ENCODE measurements at regions not wholly inside any gene's neighbourhood (a gene's known extent, or its start where the extent isn't known, plus 50 kb on each side); places are given as distances from the start of the nearest gene placed in this dataset.

- intact Hi-C loops (cut with DNase I; ENCODE audit: low total_unique reads), result no loop called here
- WGBS, 2 donors, result 88 to 90% methylated on average over 8 of the region's 8 CpGs
- no peak for DNase-seq (ENCODE audit: low spot score in 2 of 2)
- H3K4me3 ChIP-seq (ENCODE audit: low read depth, poor library complexity, severe bottlenecking), result no peak overlapping the region
- TF ChIP-seq POLR2A (IDR thresholded peaks at IDR 0.05), result no peak
- TF ChIP-seq, protein P1, sequence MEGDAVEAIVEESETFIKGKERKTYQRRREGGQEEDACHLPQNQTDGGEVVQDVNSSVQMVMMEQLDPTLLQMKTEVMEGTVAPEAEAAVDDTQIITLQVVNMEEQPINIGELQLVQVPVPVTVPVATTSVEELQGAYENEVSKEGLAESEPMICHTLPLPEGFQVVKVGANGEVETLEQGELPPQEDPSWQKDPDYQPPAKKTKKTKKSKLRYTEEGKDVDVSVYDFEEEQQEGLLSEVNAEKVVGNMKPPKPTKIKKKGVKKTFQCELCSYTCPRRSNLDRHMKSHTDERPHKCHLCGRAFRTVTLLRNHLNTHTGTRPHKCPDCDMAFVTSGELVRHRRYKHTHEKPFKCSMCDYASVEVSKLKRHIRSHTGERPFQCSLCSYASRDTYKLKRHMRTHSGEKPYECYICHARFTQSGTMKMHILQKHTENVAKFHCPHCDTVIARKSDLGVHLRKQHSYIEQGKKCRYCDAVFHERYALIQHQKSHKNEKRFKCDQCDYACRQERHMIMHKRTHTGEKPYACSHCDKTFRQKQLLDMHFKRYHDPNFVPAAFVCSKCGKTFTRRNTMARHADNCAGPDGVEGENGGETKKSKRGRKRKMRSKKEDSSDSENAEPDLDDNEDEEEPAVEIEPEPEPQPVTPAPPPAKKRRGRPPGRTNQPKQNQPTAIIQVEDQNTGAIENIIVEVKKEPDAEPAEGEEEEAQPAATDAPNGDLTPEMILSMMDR (IDR thresholded peaks at IDR 0.05), result no peak
Measured at GRCh38 chr4:181418496-181418895, 824.7 kb upstream of the TENM3 start.

- DNase-seq (ENCODE audit: low spot score in 2 of 2), result no peak
- WGBS, 2 donors, result 58 to 71% methylated on average over 2 of the region's 2 CpGs
- intact Hi-C loops (cut with DNase I; ENCODE audit: low total_unique reads), result no loop called here
- no peak overlapping the region for H3K4me3 ChIP-seq (ENCODE audit: low read depth, poor library complexity, severe bottlenecking)
- TF ChIP-seq, protein P1 (IDR thresholded peaks at IDR 0.05), result no peak
- no peak for TF ChIP-seq POLR2A (IDR thresholded peaks at IDR 0.05)
Measured at GRCh38 chr4:181420950-181421349, 822.3 kb upstream of the TENM3 start.

- H3K4me3 ChIP-seq (ENCODE audit: low read depth, poor library complexity, severe bottlenecking), result no peak overlapping the region
- no peak for DNase-seq (ENCODE audit: low spot score in 2 of 2)
- intact Hi-C loops (cut with DNase I; ENCODE audit: low total_unique reads), result no loop called here
- TF ChIP-seq POLR2A (IDR thresholded peaks at IDR 0.05), result no peak
- TF ChIP-seq, protein P1 (IDR thresholded peaks at IDR 0.05), result no peak
- 52 to 73% methylated on average over 2 of the region's 2 CpGs for WGBS, 2 donors
Measured at GRCh38 chr4:181424362-181425016, 818.7 kb upstream of the TENM3 start.

GRCh38 chr4:181427076-181427475 is 816.1 kb upstream of the TENM3 start:
- 55 to 71% methylated on average over 3 of the region's 3 CpGs for WGBS, 2 donors
- DNase-seq (ENCODE audit: low spot score in 2 of 2), result no peak
- intact Hi-C loops (cut with DNase I; ENCODE audit: low total_unique reads), result no loop called here
- H3K4me3 ChIP-seq (ENCODE audit: low read depth, poor library complexity, severe bottlenecking), result no peak overlapping the region
- TF ChIP-seq, protein P1 (IDR thresholded peaks at IDR 0.05), result no peak
- no peak for TF ChIP-seq POLR2A (IDR thresholded peaks at IDR 0.05)

GRCh38 chr4:181431006-181431405 is 812.2 kb upstream of the TENM3 start:
- intact Hi-C loops (cut with DNase I; ENCODE audit: low total_unique reads), result no loop called here
- TF ChIP-seq, protein P1 (IDR thresholded peaks at IDR 0.05), result no peak
- TF ChIP-seq POLR2A (IDR thresholded peaks at IDR 0.05), result no peak
- WGBS, 2 donors, result 26 to 31% methylated on average over 1 of the region's 1 CpG
- no peak for DNase-seq (ENCODE audit: low spot score in 2 of 2)
- H3K4me3 ChIP-seq (ENCODE audit: low read depth, poor library complexity, severe bottlenecking), result no peak overlapping the region

DNA sequence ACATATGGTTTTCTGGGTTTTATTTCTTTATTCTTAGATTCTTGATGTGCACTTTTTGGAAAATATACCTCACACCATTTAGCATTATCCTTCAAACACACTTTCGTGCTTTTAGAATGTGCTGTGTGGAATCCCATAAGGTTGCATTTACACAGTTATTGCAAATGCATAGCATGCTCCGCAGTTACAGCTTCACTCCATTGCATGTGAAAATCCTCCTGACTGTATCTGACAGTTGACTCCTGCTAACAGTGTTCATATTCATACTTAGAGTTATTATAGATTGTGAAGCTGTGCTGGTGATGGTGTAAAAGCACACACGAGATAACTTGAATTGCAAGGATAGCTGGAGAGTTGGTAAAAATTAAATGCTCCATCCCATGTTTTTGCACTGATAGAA is 811.5 kb upstream of the TENM3 start:
- DNase-seq (ENCODE audit: low spot score in 2 of 2), result no peak
- H3K4me3 ChIP-seq (ENCODE audit: low read depth, poor library complexity, severe bottlenecking), result no peak overlapping the region
- intact Hi-C loops (cut with DNase I; ENCODE audit: low total_unique reads), result no loop called here
- WGBS, 2 donors, result 61 to 64% methylated on average over 3 of the region's 3 CpGs
- no peak for TF ChIP-seq POLR2A (IDR thresholded peaks at IDR 0.05)
- TF ChIP-seq, protein P1 (IDR thresholded peaks at IDR 0.05), result no peak
